IPS-NIHi7 (cell line): ENCODE measurements at regions not wholly inside any gene's neighbourhood (a gene's known extent, or its start where the extent isn't known, plus 50 kb on each side); places are given as distances from the start of the nearest gene placed in this dataset.

Source experiments
- DNase-seq: peaks from one replicate; pipeline ENCODE4 v3.0.0; 2012; ENCODE audit warnings: mixed read lengths; ENCODE audit errors: extremely low spot score

DNA sequence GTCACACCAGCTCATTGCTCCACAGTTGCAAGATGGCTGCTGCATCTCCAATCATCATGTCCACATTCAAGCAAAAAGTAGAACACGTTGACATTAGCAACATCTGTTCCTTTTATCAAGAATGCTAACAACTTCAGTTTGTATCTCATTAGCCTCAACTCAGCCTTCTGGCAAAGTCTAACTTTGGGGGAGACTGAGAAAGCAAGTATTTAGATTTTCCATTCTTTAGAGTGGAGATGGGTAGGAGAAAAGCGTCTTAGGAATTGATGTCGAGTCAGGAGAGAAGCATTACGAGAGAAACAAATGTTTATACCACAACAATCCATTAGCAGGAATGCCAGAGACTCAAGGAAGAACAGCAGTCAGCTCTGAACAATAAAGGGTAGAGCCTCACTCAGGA is 446.3 kb downstream of the ENC1 start:
- DNase-seq: no peak

- DNase-seq: no peak
These were observed 447.8 kb downstream of the ENC1 start for GRCh38 chr5:74192606-74193299.

DNA sequence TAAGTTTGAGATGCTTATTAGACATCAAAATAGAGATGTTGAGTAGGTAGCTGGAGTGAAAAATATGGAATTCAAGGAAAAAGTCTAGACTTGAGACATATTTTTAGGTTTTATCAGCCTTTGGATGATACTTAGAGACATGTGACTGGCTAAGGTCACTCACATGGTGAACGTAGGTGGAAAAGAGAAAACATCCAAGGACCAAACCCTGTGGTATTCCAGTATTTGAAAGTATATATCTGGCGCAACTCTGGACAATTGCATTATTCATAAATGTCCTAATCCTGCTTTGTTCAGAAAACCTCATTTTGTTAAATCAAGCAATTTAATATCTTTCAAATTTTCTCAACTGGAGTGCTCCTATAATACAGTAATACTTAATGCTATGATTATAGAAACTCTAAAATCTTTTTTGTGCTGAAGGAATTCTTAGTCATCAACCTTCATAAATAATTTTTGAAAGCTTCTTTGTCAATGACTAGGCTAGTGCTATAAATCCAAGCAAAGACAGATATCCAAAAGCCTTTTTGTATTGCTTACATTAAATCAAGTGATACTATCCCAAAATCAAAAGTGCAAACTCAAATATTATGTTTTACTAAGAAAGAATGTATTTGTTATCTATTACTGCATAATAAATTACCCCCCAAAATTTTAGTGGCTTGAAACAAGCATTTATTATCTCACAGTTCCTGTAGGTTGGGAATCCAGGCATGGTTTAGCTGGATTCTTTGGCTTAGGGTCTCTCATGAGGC is 452.0 kb downstream of the ENC1 start:
- no peak for DNase-seq

DNA sequence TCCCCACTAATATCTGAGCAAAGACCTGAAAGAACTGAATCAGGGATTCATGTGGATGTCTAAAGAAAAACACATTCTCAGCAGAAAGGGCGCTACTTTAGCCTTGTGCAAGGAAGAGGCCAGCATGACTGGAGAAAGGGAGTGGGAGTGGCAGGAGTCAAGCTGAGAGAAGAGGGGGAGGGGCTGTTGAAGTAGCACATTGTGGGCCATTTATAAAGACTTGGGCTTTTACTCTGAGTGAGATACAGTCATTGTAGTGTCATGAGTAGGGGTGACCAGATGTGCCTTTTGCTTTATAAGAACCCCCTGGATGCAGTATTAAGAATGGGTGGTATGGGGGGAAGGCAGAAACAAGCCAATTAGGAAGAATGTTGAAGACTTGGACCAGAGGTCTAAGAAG is 452.8 kb downstream of the ENC1 start:
- peak; percentile 31 for DNase-seq

GRCh38 chr5:74186356-74187315 is 453.9 kb downstream of the ENC1 start:
- DNase-seq: no peak

GRCh38 chr5:74185599-74185998 is 454.9 kb downstream of the ENC1 start:
- no peak for DNase-seq

DNA sequence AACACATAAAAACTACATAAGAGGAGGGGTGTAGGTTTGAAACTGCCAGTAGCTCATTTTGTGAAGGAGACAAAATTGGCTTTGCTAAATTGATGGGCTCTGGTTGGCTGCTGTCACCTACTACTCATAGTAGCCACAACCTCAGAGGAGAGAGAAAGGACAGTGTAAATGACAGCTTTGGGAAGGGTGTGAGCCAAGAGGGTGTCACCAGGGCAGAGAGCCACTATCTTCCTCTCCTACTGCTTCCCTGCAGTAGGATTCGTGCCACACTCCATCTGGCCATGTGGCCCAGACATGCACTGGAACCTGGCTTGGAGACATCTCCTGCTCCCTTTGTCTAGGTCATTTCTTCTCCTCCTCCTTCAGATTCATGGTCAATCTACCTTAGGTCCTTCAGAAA is 455.9 kb downstream of the ENC1 start:
- DNase-seq: no peak

DNA sequence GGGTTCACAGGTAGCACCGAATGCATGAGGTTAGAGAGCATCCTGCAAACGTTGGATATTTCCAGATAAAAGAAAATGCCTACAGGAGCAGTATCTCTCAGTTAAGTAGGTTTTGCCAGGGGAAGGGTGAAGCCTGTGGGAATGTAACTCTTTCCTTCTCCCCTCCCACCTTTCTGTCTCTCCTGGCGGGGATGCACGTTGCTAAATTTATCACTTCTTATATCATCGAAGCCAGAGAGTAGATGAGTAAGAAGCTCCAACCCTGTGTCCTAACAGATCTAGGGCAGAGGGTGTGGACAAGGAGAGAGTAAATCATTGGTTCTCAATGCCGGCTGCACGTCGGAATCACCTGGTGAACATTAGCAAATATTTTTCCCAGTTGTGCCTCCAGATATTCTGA is 457.5 kb downstream of the ENC1 start:
- DNase-seq: no peak

DNA sequence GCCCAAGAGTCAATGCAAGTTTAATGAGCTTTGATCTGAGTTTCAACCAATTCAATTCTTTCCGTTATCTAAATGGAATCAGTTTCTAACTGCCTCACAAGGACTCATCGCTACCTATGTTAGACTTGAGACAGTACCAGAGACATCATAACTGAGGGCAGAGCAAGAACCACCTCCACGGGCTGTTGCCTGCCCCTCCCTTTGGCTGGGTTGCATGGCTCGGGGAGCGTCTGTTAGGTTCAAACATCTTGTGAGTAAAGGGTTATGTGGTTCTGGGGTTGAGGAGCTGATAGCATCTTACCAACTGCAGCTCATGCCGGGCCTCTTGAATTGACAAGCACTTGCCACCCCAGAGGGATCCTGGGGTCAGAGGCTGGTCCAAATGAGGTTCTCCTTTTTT is 457.9 kb downstream of the ENC1 start:
- no peak for DNase-seq

DNA sequence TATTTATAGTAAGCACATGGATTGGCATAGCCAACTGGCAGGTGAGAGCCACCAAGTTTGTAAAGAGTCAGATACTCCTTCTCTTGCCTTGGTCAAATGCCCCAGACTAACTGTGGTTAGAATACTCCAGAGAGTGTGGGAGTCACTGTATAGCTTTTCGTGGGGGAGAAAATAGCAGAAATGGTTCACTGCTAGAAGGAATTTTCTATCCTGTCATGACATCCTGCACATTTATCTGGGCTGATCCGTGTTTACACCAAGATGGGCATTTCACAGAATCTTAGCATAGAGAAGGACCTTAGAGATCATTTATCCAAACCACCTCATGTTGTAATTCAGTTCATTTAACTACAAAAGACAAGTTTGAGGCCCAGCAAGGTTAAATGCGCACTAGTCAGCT is 460.8 kb downstream of the ENC1 start:
- DNase-seq: no peak

- no peak for DNase-seq
These were observed 461.3 kb downstream of the ENC1 start for GRCh38 chr5:74179179-74179578.

- DNase-seq: no peak
These were observed 462.6 kb downstream of the ENC1 start for GRCh38 chr5:74177961-74178360.

DNA sequence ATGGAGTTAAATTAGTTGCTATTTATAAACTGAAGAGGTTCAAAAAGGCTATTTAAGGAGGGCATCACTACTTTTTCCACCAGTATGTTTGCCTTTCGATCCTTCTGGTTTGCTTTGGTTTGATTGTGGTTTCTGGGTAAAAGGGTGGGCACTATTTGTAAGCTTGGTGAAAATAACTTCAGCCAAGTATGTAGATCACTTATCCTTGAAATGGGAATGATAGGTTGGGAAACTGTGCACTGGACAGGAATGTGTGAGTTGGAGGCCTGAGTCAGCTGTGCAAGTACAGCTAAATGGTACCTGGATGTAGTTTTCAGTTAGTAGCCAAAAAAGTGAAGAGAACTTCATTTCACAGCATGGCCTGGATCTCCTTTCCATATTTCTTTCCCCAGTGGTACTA is 466.2 kb downstream of the ENC1 start:
- DNase-seq: no peak

DNA sequence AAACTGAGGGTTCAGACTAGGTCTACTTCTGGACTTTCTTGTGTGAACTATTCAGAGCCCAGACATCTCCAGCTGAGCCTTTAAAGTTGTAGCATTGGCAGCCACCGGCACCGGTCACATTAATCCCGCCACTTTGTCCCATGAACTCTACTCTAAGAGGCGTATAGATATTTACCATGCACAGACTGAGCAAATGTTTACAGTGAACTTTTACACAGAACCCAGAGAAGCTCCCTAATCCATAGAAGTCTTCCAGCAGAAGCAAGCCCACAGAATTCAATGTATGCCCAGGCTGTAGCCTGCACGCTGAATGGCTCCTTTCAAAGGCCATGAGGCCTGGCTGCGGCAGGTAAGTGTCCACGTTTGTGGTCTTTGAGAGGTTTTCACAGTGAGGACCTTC is 466.9 kb downstream of the ENC1 start:
- no peak for DNase-seq

DNA sequence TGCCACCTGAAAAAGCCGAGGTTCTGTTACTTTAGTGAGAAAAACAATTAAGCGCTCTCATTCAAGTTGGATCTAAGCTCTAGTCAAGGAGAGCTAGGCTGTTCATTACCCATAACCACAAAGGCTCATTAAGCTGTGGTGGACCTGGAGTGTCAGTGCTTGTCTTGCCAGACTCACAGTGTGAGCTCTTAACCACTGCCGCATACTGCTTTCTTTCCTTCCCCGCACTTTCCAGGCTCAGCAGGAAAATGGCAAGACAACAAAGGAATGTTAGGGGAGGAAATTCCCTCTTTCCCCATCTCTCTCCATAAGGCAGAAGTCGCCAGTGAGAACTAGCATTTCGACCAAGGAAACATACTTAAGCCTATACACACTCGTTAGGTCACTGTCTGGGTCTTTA is 467.3 kb downstream of the ENC1 start:
- peak; percentile 45 for DNase-seq

DNA sequence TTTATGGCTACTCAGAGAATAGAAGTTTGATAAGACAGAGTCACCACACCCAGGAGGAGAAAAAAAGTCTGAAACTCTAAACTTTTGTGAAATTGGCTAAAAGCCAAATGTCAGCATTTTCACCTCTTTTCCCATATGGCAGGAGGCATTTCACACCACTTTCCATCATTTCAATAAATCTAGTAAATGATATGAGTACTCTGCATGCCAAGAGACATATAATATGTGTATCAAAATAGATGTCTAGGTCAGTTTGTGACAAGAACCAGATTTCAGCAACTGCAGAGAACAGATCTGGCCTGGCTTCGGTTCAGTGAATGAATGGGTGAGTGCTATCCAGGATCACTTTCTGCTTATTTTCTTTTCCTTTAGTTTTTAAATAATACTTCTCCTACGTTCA is 470.8 kb downstream of the ENC1 start:
- DNase-seq: no peak

DNA sequence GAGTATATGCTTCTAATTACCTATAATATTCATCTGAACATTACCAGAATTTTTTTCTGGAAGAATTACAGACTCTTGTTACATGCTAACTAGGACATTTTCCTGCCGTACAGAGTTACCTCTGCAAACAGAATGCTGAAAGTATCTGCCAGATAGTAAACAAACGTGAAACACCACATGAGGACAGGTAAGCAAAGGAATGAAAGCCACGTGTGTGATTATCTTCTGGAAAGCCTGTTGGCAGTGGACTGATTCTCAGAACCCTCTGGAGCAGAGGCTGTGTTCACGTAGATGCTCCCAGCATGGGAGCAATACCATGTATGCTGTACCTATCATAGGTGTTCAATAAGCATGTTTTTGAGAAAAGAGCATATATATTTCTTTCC is 472.6 kb downstream of the ENC1 start:
- no peak for DNase-seq

DNA sequence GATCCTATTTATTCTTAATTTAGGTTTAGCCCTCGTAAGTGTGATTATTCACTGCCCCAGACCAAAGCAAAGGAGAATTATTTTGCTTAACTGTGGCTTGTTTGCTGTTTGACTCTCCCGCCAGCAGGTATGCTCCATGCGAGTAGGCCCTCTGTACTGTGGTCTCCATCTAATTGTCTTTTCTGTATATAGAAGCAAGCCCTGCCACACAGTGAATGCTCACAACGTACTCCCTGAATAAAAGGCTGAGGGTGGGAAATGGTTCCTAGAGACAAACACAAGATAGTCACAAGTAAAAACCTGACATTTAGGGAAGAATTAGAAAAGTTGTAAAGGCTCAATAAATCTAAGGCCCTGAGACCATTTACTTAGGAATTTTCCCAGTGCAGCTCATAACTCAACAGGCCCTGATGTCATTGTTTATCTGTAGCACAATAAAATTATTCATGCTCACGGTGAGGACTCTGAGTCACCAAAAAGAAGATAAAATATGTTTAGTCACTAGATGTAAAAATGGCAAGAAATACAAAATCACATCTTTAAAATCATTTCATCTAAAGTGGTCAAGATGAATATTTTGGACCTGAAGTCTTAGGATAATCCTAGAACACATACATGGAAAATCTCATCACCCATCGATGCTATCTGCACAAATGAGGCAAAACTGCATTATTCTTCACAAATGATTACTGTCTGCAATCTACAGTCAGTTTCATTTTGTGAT is 473.2 kb downstream of the ENC1 start:
- DNase-seq: no peak

DNA sequence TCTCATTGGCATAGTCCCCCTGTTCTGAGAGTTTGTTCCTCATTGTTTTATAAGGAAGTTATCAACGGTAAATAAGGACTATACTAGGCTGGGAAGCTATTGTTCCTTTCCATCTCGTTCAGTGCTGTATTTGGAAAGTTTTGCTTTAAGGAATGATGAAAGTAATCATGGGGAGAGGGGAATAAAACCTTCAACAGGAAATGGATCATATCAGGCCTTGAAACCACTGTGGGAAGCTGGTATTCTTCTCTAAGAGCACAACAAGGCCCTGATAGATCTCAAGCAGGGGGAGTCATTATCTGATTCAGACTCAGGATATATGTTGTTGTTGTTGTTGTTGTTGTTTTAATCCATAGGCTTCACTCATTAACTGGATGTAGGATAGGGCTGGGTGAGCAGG is 474.5 kb downstream of the ENC1 start:
- DNase-seq: no peak

GRCh38 chr5:74164725-74165235 is 475.7 kb downstream of the ENC1 start:
- DNase-seq: no peak

- no peak for DNase-seq
These were observed 478.0 kb downstream of the ENC1 start for GRCh38 chr5:74162524-74162923.

- DNase-seq: no peak
These were observed 479.4 kb downstream of the ENC1 start for GRCh38 chr5:74161170-74161569.
